ENCODE measurements at regions not wholly inside any gene's neighbourhood (a gene's known extent, or its start where the extent isn't known, plus 50 kb on each side); places are given as distances from the start of the nearest gene placed in this dataset.

- no peaks in the 10 kb centered on the region for H3K9me3 Mint-ChIP-seq
- H3K4me1 Mint-ChIP-seq = no peaks in the 10 kb centered on the region
- no peak for DNase-seq (ENCODE audit: low spot score)
- CTCF ChIA-PET = no interaction called here
- no peak for TF ChIP-seq FOXJ3 (CRISPR knock-in tag; IDR thresholded peaks at IDR 0.05; ENCODE audit: borderline replicate concordance)
- TF ChIP-seq NR1H2 (CRISPR knock-in tag; IDR thresholded peaks at IDR 0.05) = no peak
- no peak for TF ChIP-seq NFE2L1 (CRISPR knock-in tag; IDR thresholded peaks at IDR 0.05)
- TF ChIP-seq ZNF671 (CRISPR knock-in tag; IDR thresholded peaks at IDR 0.05) = no peak
- TF ChIP-seq, protein P1, sequence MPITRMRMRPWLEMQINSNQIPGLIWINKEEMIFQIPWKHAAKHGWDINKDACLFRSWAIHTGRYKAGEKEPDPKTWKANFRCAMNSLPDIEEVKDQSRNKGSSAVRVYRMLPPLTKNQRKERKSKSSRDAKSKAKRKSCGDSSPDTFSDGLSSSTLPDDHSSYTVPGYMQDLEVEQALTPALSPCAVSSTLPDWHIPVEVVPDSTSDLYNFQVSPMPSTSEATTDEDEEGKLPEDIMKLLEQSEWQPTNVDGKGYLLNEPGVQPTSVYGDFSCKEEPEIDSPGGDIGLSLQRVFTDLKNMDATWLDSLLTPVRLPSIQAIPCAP (CRISPR knock-in tag; IDR thresholded peaks at IDR 0.05) = no peak
- no peak for TF ChIP-seq ZNF416 (CRISPR knock-in tag; IDR thresholded peaks at IDR 0.05)
- no peaks in the 10 kb centered on the region for H3K27me3 Mint-ChIP-seq (ENCODE audit: low read depth)
- H3K4me3 Mint-ChIP-seq = no peak overlapping the region
- H3K36me3 Mint-ChIP-seq = no peaks in the 10 kb centered on the region
- ATAC-seq = no peak
- POLR2A ChIA-PET = no interaction called here
- no peak overlapping the region for H3K27ac Mint-ChIP-seq
Observed at GRCh38 chr1:69497441-69498221, 70.1 kb upstream of the LRRC7 start.

- no peaks in the 10 kb centered on the region for H3K36me3 Mint-ChIP-seq
- ATAC-seq = no peak
- H3K4me1 Mint-ChIP-seq = no peaks in the 10 kb centered on the region
- ChIA-PET POLR2A (no interaction called here), CTCF (no interaction called here)
- H3K9me3 Mint-ChIP-seq = no peaks in the 10 kb centered on the region
- no peaks in the 10 kb centered on the region for H3K27me3 Mint-ChIP-seq (ENCODE audit: low read depth)
- TF ChIP-seq, protein P2, sequence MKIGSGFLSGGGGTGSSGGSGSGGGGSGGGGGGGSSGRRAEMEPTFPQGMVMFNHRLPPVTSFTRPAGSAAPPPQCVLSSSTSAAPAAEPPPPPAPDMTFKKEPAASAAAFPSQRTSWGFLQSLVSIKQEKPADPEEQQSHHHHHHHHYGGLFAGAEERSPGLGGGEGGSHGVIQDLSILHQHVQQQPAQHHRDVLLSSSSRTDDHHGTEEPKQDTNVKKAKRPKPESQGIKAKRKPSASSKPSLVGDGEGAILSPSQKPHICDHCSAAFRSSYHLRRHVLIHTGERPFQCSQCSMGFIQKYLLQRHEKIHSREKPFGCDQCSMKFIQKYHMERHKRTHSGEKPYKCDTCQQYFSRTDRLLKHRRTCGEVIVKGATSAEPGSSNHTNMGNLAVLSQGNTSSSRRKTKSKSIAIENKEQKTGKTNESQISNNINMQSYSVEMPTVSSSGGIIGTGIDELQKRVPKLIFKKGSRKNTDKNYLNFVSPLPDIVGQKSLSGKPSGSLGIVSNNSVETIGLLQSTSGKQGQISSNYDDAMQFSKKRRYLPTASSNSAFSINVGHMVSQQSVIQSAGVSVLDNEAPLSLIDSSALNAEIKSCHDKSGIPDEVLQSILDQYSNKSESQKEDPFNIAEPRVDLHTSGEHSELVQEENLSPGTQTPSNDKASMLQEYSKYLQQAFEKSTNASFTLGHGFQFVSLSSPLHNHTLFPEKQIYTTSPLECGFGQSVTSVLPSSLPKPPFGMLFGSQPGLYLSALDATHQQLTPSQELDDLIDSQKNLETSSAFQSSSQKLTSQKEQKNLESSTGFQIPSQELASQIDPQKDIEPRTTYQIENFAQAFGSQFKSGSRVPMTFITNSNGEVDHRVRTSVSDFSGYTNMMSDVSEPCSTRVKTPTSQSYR (CRISPR knock-in tag; IDR thresholded peaks at IDR 0.05) = no peak
- TF ChIP-seq ZNF121 (CRISPR knock-in tag; IDR thresholded peaks at IDR 0.05) (no peak), USF1 (CRISPR knock-in tag; IDR thresholded peaks at IDR 0.05) (no peak), FOXP1 (CRISPR knock-in tag; IDR thresholded peaks at IDR 0.05; ENCODE audit: borderline replicate concordance) (no peak)
- H3K4me3 Mint-ChIP-seq = no peak overlapping the region
- DNase-seq (ENCODE audit: low spot score) = no peak
- H3K27ac Mint-ChIP-seq = no peak overlapping the region
Observed at GRCh38 chr1:69498711-69499110, 69.0 kb upstream of the LRRC7 start.

DNA sequence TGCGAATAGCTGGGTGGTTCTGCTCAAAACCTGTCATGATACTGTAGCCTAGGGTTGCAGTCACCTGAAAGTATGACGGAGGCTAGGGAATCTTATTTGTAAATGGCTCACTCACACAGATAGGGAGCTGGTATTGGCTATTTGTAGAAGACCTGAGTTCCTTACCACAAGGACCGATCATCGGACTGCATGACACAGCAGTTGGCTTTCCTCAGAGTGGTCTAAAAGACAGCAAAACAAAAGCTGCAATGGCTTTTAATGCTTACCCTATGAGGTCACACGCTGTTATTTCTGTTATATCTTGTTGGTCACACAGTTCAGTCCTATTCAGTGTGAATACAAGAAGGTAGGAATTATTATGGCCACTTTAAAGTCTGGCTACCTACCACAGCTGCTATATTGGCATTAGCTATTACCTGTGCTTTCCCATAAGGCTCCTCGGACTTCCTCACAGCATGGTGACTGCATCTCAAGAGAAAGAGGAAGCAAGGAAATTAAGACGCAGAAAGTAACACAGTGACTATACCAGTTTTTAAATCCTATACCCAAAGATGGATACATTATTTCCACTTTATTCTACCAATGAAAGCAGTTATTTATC is 68.4 kb upstream of the LRRC7 start:
- ATAC-seq = no peak
- H3K27ac Mint-ChIP-seq = no peak overlapping the region
- no peaks in the 10 kb centered on the region for H3K9me3 Mint-ChIP-seq
- H3K4me1 Mint-ChIP-seq = no peaks in the 10 kb centered on the region
- no peaks in the 10 kb centered on the region for H3K36me3 Mint-ChIP-seq
- H3K4me3 Mint-ChIP-seq = no peak overlapping the region
- POLR2A ChIA-PET = no interaction called here
- TF ChIP-seq TCF7 (CRISPR knock-in tag; IDR thresholded peaks at IDR 0.05; ENCODE audit: low read depth) = no peak
- TF ChIP-seq TEAD1 (CRISPR knock-in tag; IDR thresholded peaks at IDR 0.05) = no peak
- TF ChIP-seq, protein P3, sequence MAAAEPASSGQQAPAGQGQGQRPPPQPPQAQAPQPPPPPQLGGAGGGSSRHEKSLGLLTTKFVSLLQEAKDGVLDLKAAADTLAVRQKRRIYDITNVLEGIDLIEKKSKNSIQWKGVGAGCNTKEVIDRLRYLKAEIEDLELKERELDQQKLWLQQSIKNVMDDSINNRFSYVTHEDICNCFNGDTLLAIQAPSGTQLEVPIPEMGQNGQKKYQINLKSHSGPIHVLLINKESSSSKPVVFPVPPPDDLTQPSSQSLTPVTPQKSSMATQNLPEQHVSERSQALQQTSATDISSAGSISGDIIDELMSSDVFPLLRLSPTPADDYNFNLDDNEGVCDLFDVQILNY (CRISPR knock-in tag; IDR thresholded peaks at IDR 0.05) = no peak
- no peak for TF ChIP-seq ETV6 (CRISPR knock-in tag; IDR thresholded peaks at IDR 0.05)
- no peak for TF ChIP-seq ZNF232 (CRISPR knock-in tag; IDR thresholded peaks at IDR 0.05)
- no peak for TF ChIP-seq USF1 (CRISPR knock-in tag; IDR thresholded peaks at IDR 0.05)
- DNase-seq (ENCODE audit: low spot score) = no peak
- H3K27me3 Mint-ChIP-seq (ENCODE audit: low read depth) = no peaks in the 10 kb centered on the region
- CTCF ChIA-PET = no interaction called here

All from WTC11 (cell line).